ENCODE measurements at regions not wholly inside any gene's neighbourhood (a gene's known extent, or its start where the extent isn't known, plus 50 kb on each side); places are given as distances from the start of the nearest gene placed in this dataset.

- TF ChIP-seq YY1 (IDR thresholded peaks at IDR 0.05; ENCODE audit: insufficient read depth, insufficient read length) (no peak), SUZ12 (IDR thresholded peaks at IDR 0.05; ENCODE audit: extremely low read depth, insufficient read depth, insufficient read length) (no peak), ZNF274 (IDR thresholded peaks at IDR 0.05; ENCODE audit: low read depth, low read length) (no peak)
Observed at GRCh38 chr13:79056706-79057105, 349.3 kb downstream of the RBM26 start.
